ENCODE measurements at regions not wholly inside any gene's neighbourhood (a gene's known extent, or its start where the extent isn't known, plus 50 kb on each side); places are given as distances from the start of the nearest gene placed in this dataset.

GRCh38 chr4:57194068-57194611 lies 84.0 kb upstream of the IGFBP7 start:
- intact Hi-C loops (cut with micrococcal nuclease; ENCODE audit: unreplicated experiment): no loop called here

DNA sequence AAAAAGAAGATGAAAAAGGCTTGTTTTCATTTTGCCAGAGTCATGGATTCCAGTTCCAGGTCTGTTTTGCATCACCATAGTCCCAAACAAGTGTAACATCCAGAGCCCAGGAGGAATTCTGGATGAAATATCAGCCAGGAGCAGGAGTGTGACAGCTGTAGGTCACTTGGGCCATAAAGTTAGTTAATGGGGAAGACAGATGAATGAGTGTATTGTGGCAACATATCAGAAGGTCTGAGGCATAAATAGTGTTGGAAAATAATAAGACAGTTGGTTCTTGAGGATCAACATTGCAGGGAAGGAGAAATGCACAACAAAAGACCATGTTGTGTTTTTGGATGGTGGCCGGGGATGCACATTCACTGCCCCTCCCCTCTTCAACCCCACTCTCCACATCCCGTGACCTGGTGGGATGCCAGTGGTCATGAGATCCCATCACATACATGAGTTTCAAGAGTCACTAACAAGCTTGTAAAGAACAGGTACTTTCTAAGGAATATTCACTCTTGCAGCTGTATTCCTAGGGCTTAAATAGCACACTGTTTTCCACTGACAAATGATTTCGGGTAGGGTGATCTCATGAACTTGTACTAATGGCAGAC lies 83.1 kb upstream of the IGFBP7 start:
- Histone ChIP-seq H3K9me3 (ENCODE audit: low read length) (no peaks in the 10 kb centered on the region), H3K27ac (ENCODE audit: low read depth, low read length, poor library complexity, severe bottlenecking) (no peak overlapping the region), H3K36me3 (ENCODE audit: insufficient read depth, low read length) (no peaks in the 10 kb centered on the region), H3K4me3 (ENCODE audit: low read depth, low read length, poor library complexity, severe bottlenecking) (no peak overlapping the region), H3K4me1 (ENCODE audit: insufficient read depth, low read length, poor library complexity, severe bottlenecking) (no peaks in the 10 kb centered on the region), H3K4me2 (ENCODE audit: low read length) (no peak overlapping the region), H3K79me2 (ENCODE audit: insufficient read depth, low read depth, low read length) (no peaks in the 10 kb centered on the region), H2AFZ (ENCODE audit: low read length) (no peak overlapping the region), H4K20me1 (ENCODE audit: insufficient read depth, low read length) (no peaks in the 10 kb centered on the region), H3K9me2 (ENCODE audit: insufficient read depth, low read length) (no peaks in the 10 kb centered on the region)
- no TSS peak for BruUV-seq (replicated peaks)
- intact Hi-C loops (cut with micrococcal nuclease; ENCODE audit: unreplicated experiment): no loop called here
- no peak for DNase-seq (ENCODE audit: low spot score)
- no peak for TF ChIP-seq EZH2phosphoT487 (IDR thresholded peaks at IDR 0.05; ENCODE audit: borderline replicate concordance, low read depth, low read length)
- TF ChIP-seq, protein P1, sequence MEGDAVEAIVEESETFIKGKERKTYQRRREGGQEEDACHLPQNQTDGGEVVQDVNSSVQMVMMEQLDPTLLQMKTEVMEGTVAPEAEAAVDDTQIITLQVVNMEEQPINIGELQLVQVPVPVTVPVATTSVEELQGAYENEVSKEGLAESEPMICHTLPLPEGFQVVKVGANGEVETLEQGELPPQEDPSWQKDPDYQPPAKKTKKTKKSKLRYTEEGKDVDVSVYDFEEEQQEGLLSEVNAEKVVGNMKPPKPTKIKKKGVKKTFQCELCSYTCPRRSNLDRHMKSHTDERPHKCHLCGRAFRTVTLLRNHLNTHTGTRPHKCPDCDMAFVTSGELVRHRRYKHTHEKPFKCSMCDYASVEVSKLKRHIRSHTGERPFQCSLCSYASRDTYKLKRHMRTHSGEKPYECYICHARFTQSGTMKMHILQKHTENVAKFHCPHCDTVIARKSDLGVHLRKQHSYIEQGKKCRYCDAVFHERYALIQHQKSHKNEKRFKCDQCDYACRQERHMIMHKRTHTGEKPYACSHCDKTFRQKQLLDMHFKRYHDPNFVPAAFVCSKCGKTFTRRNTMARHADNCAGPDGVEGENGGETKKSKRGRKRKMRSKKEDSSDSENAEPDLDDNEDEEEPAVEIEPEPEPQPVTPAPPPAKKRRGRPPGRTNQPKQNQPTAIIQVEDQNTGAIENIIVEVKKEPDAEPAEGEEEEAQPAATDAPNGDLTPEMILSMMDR (conservative IDR thresholded peaks at IDR 0.05; ENCODE audit: low read length): no peak
- CTCF ChIA-PET (ENCODE audit: unreplicated experiment): no interaction called here
- POLR2A ChIA-PET: no interaction called here

More at GRCh38 chr4:57194068-57194611, 84.0 kb upstream of the IGFBP7 start:
- TF ChIP-seq EZH2phosphoT487 (IDR thresholded peaks at IDR 0.05; ENCODE audit: borderline replicate concordance, low read depth, low read length): no peak
- TF ChIP-seq, protein P1 (conservative IDR thresholded peaks at IDR 0.05; ENCODE audit: low read length): no peak
- no peaks in the 10 kb centered on the region for H4K20me1 ChIP-seq (ENCODE audit: insufficient read depth, low read length)
- BruUV-seq (replicated peaks): no TSS peak
- H3K36me3 ChIP-seq (ENCODE audit: insufficient read depth, low read length): no peaks in the 10 kb centered on the region
- ChIA-PET POLR2A (interaction anchor here (0.6 kb wide), 1 partner anchor 32 kb away, joined by 3 read pairs; no protein-coding TSS in a partner anchor), CTCF (ENCODE audit: unreplicated experiment) (no interaction called here)
- H3K9me2 ChIP-seq (ENCODE audit: insufficient read depth, low read length): no peaks in the 10 kb centered on the region
- H3K79me2 ChIP-seq (ENCODE audit: insufficient read depth, low read depth, low read length): no peaks in the 10 kb centered on the region
- H3K4me3 ChIP-seq (ENCODE audit: low read depth, low read length, poor library complexity, severe bottlenecking): no peak overlapping the region
- no peak overlapping the region for H2AFZ ChIP-seq (ENCODE audit: low read length)
- no peak overlapping the region for H3K4me2 ChIP-seq (ENCODE audit: low read length)
- no peaks in the 10 kb centered on the region for H3K4me1 ChIP-seq (ENCODE audit: insufficient read depth, low read length, poor library complexity, severe bottlenecking)
- no peak overlapping the region for H3K27ac ChIP-seq (ENCODE audit: low read depth, low read length, poor library complexity, severe bottlenecking)
- no peaks in the 10 kb centered on the region for H3K9me3 ChIP-seq (ENCODE audit: low read length)
- no peak for DNase-seq (ENCODE audit: low spot score)

DNA sequence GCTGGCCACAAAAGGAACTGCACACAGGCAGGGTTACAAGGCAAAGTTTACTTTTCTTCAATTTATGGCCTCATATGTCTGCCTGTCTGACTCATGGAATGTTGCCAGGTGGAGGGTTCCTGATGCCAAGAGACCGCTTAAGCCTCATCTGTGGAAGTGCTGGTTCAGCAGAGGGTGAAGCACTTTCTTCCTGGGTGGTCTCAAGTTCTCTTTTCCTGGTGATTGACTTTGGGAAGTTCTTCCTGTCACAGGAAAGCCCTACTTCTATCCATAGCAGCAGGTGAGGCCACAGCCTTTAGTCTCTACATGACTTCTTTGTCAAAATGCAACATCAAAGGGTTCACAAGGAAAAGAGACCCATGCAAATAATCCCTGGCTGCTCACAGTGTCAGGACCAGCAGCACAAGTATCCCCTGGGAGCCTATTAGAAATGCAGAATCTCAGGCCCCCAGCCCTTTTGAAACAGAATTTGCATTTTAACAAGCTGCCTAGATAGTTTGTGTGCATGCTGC lies 81.4 kb upstream of the IGFBP7 start:
- no peak overlapping the region for H3K4me3 ChIP-seq (ENCODE audit: low read depth, low read length, poor library complexity, severe bottlenecking)
- intact Hi-C loops (cut with micrococcal nuclease; ENCODE audit: unreplicated experiment): no loop called here
- no peak overlapping the region for H3K4me2 ChIP-seq (ENCODE audit: low read length)
- H3K36me3 ChIP-seq (ENCODE audit: insufficient read depth, low read length): no peaks in the 10 kb centered on the region
- H3K27ac ChIP-seq (ENCODE audit: low read depth, low read length, poor library complexity, severe bottlenecking): no peak overlapping the region
- no peak overlapping the region for H2AFZ ChIP-seq (ENCODE audit: low read length)
- no peak for TF ChIP-seq EZH2phosphoT487 (IDR thresholded peaks at IDR 0.05; ENCODE audit: borderline replicate concordance, low read depth, low read length)
- TF ChIP-seq, protein P1 (conservative IDR thresholded peaks at IDR 0.05; ENCODE audit: low read length): no peak
- no peaks in the 10 kb centered on the region for H3K79me2 ChIP-seq (ENCODE audit: insufficient read depth, low read depth, low read length)
- no peaks in the 10 kb centered on the region for H3K4me1 ChIP-seq (ENCODE audit: insufficient read depth, low read length, poor library complexity, severe bottlenecking)
- no peaks in the 10 kb centered on the region for H3K9me3 ChIP-seq (ENCODE audit: low read length)
- POLR2A ChIA-PET: no interaction called here
- CTCF ChIA-PET (ENCODE audit: unreplicated experiment): interaction anchor here (0.9 to 1.5 kb wide), 2 partner anchors 10 to 27 kb away, joined by 3 to 4 read pairs; no protein-coding TSS in a partner anchor
- BruUV-seq (replicated peaks): no TSS peak
- H4K20me1 ChIP-seq (ENCODE audit: insufficient read depth, low read length): no peaks in the 10 kb centered on the region
- DNase-seq (ENCODE audit: low spot score): no peak
- H3K9me2 ChIP-seq (ENCODE audit: insufficient read depth, low read length): no peaks in the 10 kb centered on the region
